Loucy (cell line): ENCODE measurements at regions not wholly inside any gene's neighbourhood (a gene's known extent, or its start where the extent isn't known, plus 50 kb on each side); places are given as distances from the start of the nearest gene placed in this dataset.

Source experiments
- H2AFZ ChIP-seq: fragments of 200-600 bp; sonication (generic); 2 replicates; pipeline ENCODE4 v1.6.0; 2016; ENCODE audit warnings: antibody characterized with exemption, mild to moderate bottlenecking, low read length, moderate library complexity
- H3F3A ChIP-seq: fragments of 200-600 bp; 2 replicates; pipeline ENCODE4 v1.6.0; 2016; ENCODE audit warnings: antibody characterized with exemption, low read depth, mild to moderate bottlenecking
- H3K27me3 ChIP-seq: fragments of 200-600 bp; sonication (generic); 2 replicates; pipeline ENCODE4 v1.6.1; 2014; ENCODE audit warnings: low read length, mild to moderate bottlenecking; ENCODE audit not compliant: insufficient read depth, poor library complexity, severe bottlenecking
- H3K36me3 ChIP-seq: fragments of 200-600 bp; sonication (generic); 2 replicates; pipeline ENCODE4 v1.6.1; 2016; ENCODE audit warnings: low read length; ENCODE audit not compliant: insufficient read depth
- H3K4me1 ChIP-seq: fragments of 200-600 bp; sonication (generic); 2 replicates; pipeline ENCODE4 v1.5.1; 2014; ENCODE audit warnings: low read length, mild to moderate bottlenecking; ENCODE audit not compliant: insufficient read depth, poor library complexity, severe bottlenecking
- H3K4me2 ChIP-seq: fragments of 200-600 bp; sonication (generic); 2 replicates; pipeline ENCODE4 v1.6.0; 2014; ENCODE audit warnings: antibody characterized with exemption, low read length, low read depth, mild to moderate bottlenecking; ENCODE audit not compliant: poor library complexity, severe bottlenecking
- H3K4me3 ChIP-seq: fragments of 200-600 bp; sonication (generic); 2 replicates; pipeline ENCODE4 v1.5.1; 2014; ENCODE audit warnings: low read length, mild to moderate bottlenecking, mixed read lengths; ENCODE audit not compliant: poor library complexity, severe bottlenecking
- H3K79me2 ChIP-seq: fragments of 200-600 bp; sonication (generic); 2 replicates; pipeline ENCODE4 v1.6.1; 2014; ENCODE audit warnings: low read length; ENCODE audit not compliant: insufficient read depth
- H3K9ac ChIP-seq: fragments of 200-600 bp; sonication (generic); 2 replicates; pipeline ENCODE4 v1.6.0; 2014; ENCODE audit warnings: mild to moderate bottlenecking, low read depth, low read length, moderate library complexity; ENCODE audit not compliant: poor library complexity, severe bottlenecking
- H3K9me2 ChIP-seq: fragments of 200-600 bp; sonication (generic); replicated peaks from 2 replicates; pipeline ENCODE4 v1.6.1; 2016; ENCODE audit warnings: low read depth, low read length, mixed read lengths
- H3K9me3 ChIP-seq: fragments of 200-600 bp; sonication (generic); 2 replicates; pipeline ENCODE4 v1.6.1; 2014; ENCODE audit warnings: mild to moderate bottlenecking, antibody characterized with exemption, low read length, low read depth; ENCODE audit not compliant: insufficient read depth
- H4K20me1 ChIP-seq: fragments of 200-600 bp; sonication (generic); 2 replicates; pipeline ENCODE4 v1.6.0; 2014; ENCODE audit warnings: antibody characterized with exemption, low read length, mild to moderate bottlenecking; ENCODE audit not compliant: insufficient read depth, poor library complexity, severe bottlenecking
- CTCF ChIP-seq: fragments of 200-600 bp; sonication (generic); conservative IDR thresholded peaks from 2 replicates; pipeline ENCODE4 v1.5.1; 2014; ENCODE audit warnings: mild to moderate bottlenecking, antibody characterized with exemption, low read length
- EZH2phosphoT487 ChIP-seq: fragments of 200-600 bp; IDR thresholded peaks from 2 replicates; pipeline ENCODE4 v1.6.1; 2018; ENCODE audit warnings: antibody characterized with exemption, mild to moderate bottlenecking, moderate library complexity, borderline replicate concordance

GRCh38 chrX:87098477-87098876 is 419.1 kb upstream of the KLHL4 start:
- Histone ChIP-seq H3K4me3 (no peak overlapping the region), H3K9ac (no peak overlapping the region), H2AFZ (no peak overlapping the region), H3K79me2 (no peaks in the 10 kb centered on the region), H3K36me3 (no peaks in the 10 kb centered on the region), H3K4me1 (no peaks in the 10 kb centered on the region), H3F3A (no peaks in the 10 kb centered on the region), H4K20me1 (no peaks in the 10 kb centered on the region), H3K27me3 (no peaks in the 10 kb centered on the region), H3K9me3 (no peaks in the 10 kb centered on the region), H3K4me2 (no peak overlapping the region), H3K9me2 (no peaks in the 10 kb centered on the region)
- TF ChIP-seq EZH2phosphoT487: no peak
- TF ChIP-seq CTCF: no peak

GRCh38 chrX:87105131-87105530 is 412.5 kb upstream of the KLHL4 start:
- Histone ChIP-seq H3K9me2 (no peaks in the 10 kb centered on the region), H3K4me3 (no peak overlapping the region), H3K79me2 (no peaks in the 10 kb centered on the region), H3K9ac (no peak overlapping the region), H3K4me2 (no peak overlapping the region), H3K9me3 (no peaks in the 10 kb centered on the region), H3K4me1 (no peaks in the 10 kb centered on the region), H2AFZ (no peak overlapping the region), H3K27me3 (no peaks in the 10 kb centered on the region), H4K20me1 (no peaks in the 10 kb centered on the region), H3F3A (no peaks in the 10 kb centered on the region), H3K36me3 (no peaks in the 10 kb centered on the region)
- TF ChIP-seq EZH2phosphoT487 (no peak), CTCF (no peak)

- Histone ChIP-seq H3K9ac (no peak overlapping the region), H3K27me3 (no peaks in the 10 kb centered on the region), H2AFZ (no peak overlapping the region), H3K9me3 (no peaks in the 10 kb centered on the region), H3F3A (no peaks in the 10 kb centered on the region), H3K36me3 (no peaks in the 10 kb centered on the region), H3K79me2 (no peaks in the 10 kb centered on the region), H3K4me3 (no peak overlapping the region), H3K4me1 (no peaks in the 10 kb centered on the region), H3K9me2 (no peaks in the 10 kb centered on the region), H3K4me2 (no peak overlapping the region), H4K20me1 (no peaks in the 10 kb centered on the region)
- no peak for TF ChIP-seq CTCF
- TF ChIP-seq EZH2phosphoT487: no peak
These were observed 407.5 kb upstream of the KLHL4 start for GRCh38 chrX:87110142-87110541.
